IMR-90 (cell line): ENCODE measurements at regions not wholly inside any gene's neighbourhood (a gene's known extent, or its start where the extent isn't known, plus 50 kb on each side); places are given as distances from the start of the nearest gene placed in this dataset.

Source experiments
- ATAC-seq: fragments of 200-7000 bp; cut with Tn5 transposase; 2 replicates; pipeline ENCODE4 v1.9.1; 2020; ENCODE audit warnings: low read depth, mild to moderate bottlenecking, moderate library complexity
- BruUV-seq: library from RNA; stranded (reverse); fragments of 400-500 nt; replicated peaks from 2 replicates; lab custom pipeline; 2021; lab: Mats Ljungman, UMichigan
- CTCF ChIA-PET: fragments of 300-600 bp; formaldehyde crosslinking; extraction: SDS; loops from one replicate; lab custom pipeline; 2021; ENCODE audit warnings: antibody characterized with exemption; lab: Yijun Ruan, JAX
- POLR2A ChIA-PET: fragments of 300-600 bp; sonication (Branson Sonifier 250); formaldehyde crosslinking; loops from one replicate; lab custom pipeline; 2022; ENCODE audit warnings: antibody characterized with exemption; ENCODE audit not compliant: unreplicated experiment; lab: Charles Lee
- DNase-seq: peaks from one replicate; pipeline ENCODE4 v3.0.0; 2013
- H2AFZ ChIP-seq: replicated peaks from 2 replicates; pipeline ENCODE3; 2013; ENCODE audit warnings: low read length, mild to moderate bottlenecking; ENCODE audit not compliant: poor library complexity
- H2AK5ac ChIP-seq: 2 replicates; pipeline ENCODE4 v1.6.1; 2013; ENCODE audit warnings: low read depth, low read length, inconsistent platforms
- H2AK9ac ChIP-seq: replicated peaks from 2 replicates; pipeline ENCODE3; 2013; ENCODE audit warnings: mild to moderate bottlenecking, low read depth, low read length, moderate library complexity; ENCODE audit not compliant: poor library complexity
- H2BK120ac ChIP-seq: 2 replicates; pipeline ENCODE4 v1.6.1; 2013; ENCODE audit warnings: low read depth, low read length, inconsistent platforms
- H2BK15ac ChIP-seq: 3 replicates; pipeline ENCODE4 v1.6.1; 2013; ENCODE audit warnings: low read depth, low read length, inconsistent platforms
- H2BK20ac ChIP-seq: 2 replicates; pipeline ENCODE4 v1.6.1; 2013; ENCODE audit warnings: low read depth, mild to moderate bottlenecking, inconsistent platforms, low read length, moderate library complexity
- H2BK5ac ChIP-seq: 2 replicates; pipeline ENCODE4 v1.6.1; 2013; ENCODE audit warnings: mild to moderate bottlenecking, low read depth, low read length, inconsistent platforms; ENCODE audit not compliant: poor library complexity, severe bottlenecking
- H3K14ac ChIP-seq: replicated peaks from 2 replicates; pipeline ENCODE4 v1.6.1; 2013; ENCODE audit warnings: low read depth, low read length, inconsistent platforms
- H3K18ac ChIP-seq: 2 replicates; pipeline ENCODE4 v1.6.1; 2013; ENCODE audit warnings: low read depth, low read length, control low read depth
- H3K23ac ChIP-seq: 2 replicates; pipeline ENCODE4 v1.6.1; 2013; ENCODE audit warnings: low read depth, low read length, inconsistent platforms
- H3K27ac ChIP-seq: 2 replicates; pipeline ENCODE4 v1.5.1; 2013; ENCODE audit warnings: mild to moderate bottlenecking, control low read depth, low read length; ENCODE audit not compliant: insufficient read depth
- H3K27me3 ChIP-seq: 2 replicates; pipeline ENCODE4 v1.6.1; 2013; ENCODE audit warnings: low read length; ENCODE audit not compliant: control insufficient read depth, insufficient read depth
- H3K36me3 ChIP-seq: 2 replicates; pipeline ENCODE4 v1.6.1; 2013; ENCODE audit warnings: low read length, mixed read lengths; ENCODE audit not compliant: control insufficient read depth, insufficient read depth
- H3K4ac ChIP-seq: 2 replicates; pipeline ENCODE4 v1.6.1; 2013; ENCODE audit warnings: low read depth, low read length, inconsistent platforms
- H3K4me1 ChIP-seq: 2 replicates; pipeline ENCODE4 v1.6.1; 2013; ENCODE audit warnings: low read length, mixed read lengths; ENCODE audit not compliant: control insufficient read depth, insufficient read depth
- H3K4me2 ChIP-seq: 2 replicates; pipeline ENCODE4 v1.6.1; 2013; ENCODE audit warnings: low read depth, mild to moderate bottlenecking, control low read depth, low read length, moderate library complexity
- H3K4me3 ChIP-seq: 2 replicates; pipeline ENCODE4 v1.5.1; 2013; ENCODE audit warnings: low read depth, mild to moderate bottlenecking, control low read depth, low read length, moderate library complexity; ENCODE audit not compliant: insufficient read depth
- H3K56ac ChIP-seq: 2 replicates; pipeline ENCODE4 v1.6.1; 2013; ENCODE audit warnings: low read length, inconsistent platforms; ENCODE audit not compliant: insufficient read depth; ENCODE audit errors: extremely low read depth
- H3K79me1 ChIP-seq, 2 experiments: 2 replicates each; pipeline ENCODE4 v1.6.1; 2013; ENCODE audit warnings: low read length in 2 of 2, inconsistent platforms in 1 of 2, low read depth in 1 of 2
- H3K9ac ChIP-seq: 2 replicates; pipeline ENCODE4 v1.6.1; 2013; ENCODE audit warnings: low read depth, low read length, control low read depth
- H3K9me1 ChIP-seq: 2 replicates; pipeline ENCODE4 v1.6.1; 2013; ENCODE audit warnings: low read length, inconsistent platforms; ENCODE audit not compliant: insufficient read depth
- H3K9me3 ChIP-seq: 2 replicates; pipeline ENCODE4 v1.6.1; 2013; ENCODE audit warnings: low read length; ENCODE audit not compliant: control insufficient read depth, insufficient read depth
- H4K20me1 ChIP-seq: 2 replicates; pipeline ENCODE4 v1.6.1; 2013; ENCODE audit warnings: low read length, inconsistent platforms; ENCODE audit not compliant: insufficient read depth
- H4K5ac ChIP-seq: 2 replicates; pipeline ENCODE4 v1.6.1; 2013; ENCODE audit warnings: mild to moderate bottlenecking, low read depth, low read length, control low read depth
- H4K8ac ChIP-seq, 2 experiments: 2 replicates each; pipeline ENCODE4 v1.6.1; 2013; ENCODE audit warnings: low read depth in 2 of 2, low read length in 2 of 2, control low read depth in 1 of 2, inconsistent platforms in 1 of 2
- H4K91ac ChIP-seq: 2 replicates; pipeline ENCODE4 v1.6.1; 2013; ENCODE audit warnings: low read depth, low read length, inconsistent platforms; ENCODE audit not compliant: insufficient read depth
- BHLHE40 ChIP-seq: fragments of 150-350 bp; IDR thresholded peaks from 2 replicates; pipeline ENCODE4 v1.6.1; 2016; ENCODE audit warnings: mild to moderate bottlenecking, low read depth, low read length
- CEBPB ChIP-seq: IDR thresholded peaks from 2 replicates; pipeline ENCODE4 v1.6.1; 2012; ENCODE audit warnings: low read depth, low read length, improper control_type of control experiment
- CHD1 ChIP-seq: IDR thresholded peaks from 2 replicates; pipeline ENCODE4 v1.6.1; 2012; ENCODE audit warnings: low read depth, low read length, improper control_type of control experiment
- FOS ChIP-seq: fragments of 150-350 bp; IDR thresholded peaks from 2 replicates; pipeline ENCODE4 v1.6.1; 2016; ENCODE audit warnings: low read depth, low read length
- MAFK ChIP-seq: IDR thresholded peaks from 2 replicates; pipeline ENCODE4 v1.6.1; 2012; ENCODE audit warnings: low read depth, low read length, improper control_type of control experiment
- MAZ ChIP-seq: IDR thresholded peaks from 2 replicates; pipeline ENCODE4 v1.6.1; 2012; ENCODE audit warnings: low read depth, mild to moderate bottlenecking, low read length, improper control_type of control experiment, moderate library complexity, borderline replicate concordance
- MXI1 ChIP-seq: IDR thresholded peaks from 2 replicates; pipeline ENCODE4 v1.6.1; 2012; ENCODE audit warnings: low read depth, mild to moderate bottlenecking, low read length, moderate library complexity, borderline replicate concordance
- NFE2L2 ChIP-seq: fragments of 150-350 bp; IDR thresholded peaks from 2 replicates; pipeline ENCODE4 v1.6.1; 2016; ENCODE audit warnings: low read depth, mild to moderate bottlenecking, low read length
- POLR2A ChIP-seq: IDR thresholded peaks from 2 replicates; pipeline ENCODE4 v1.6.1; 2012; ENCODE audit warnings: mild to moderate bottlenecking, low read depth, low read length
- RAD21 ChIP-seq: IDR thresholded peaks from 2 replicates; pipeline ENCODE4 v1.6.1; 2012; ENCODE audit warnings: low read length, improper control_type of control experiment
- RCOR1 ChIP-seq: IDR thresholded peaks from 2 replicates; pipeline ENCODE4 v1.6.1; 2012; ENCODE audit warnings: mild to moderate bottlenecking, low read length, improper control_type of control experiment; ENCODE audit not compliant: insufficient replicate concordance
- RFX5 ChIP-seq: IDR thresholded peaks from 2 replicates; pipeline ENCODE4 v1.8.0; 2012; ENCODE audit warnings: low read depth, mild to moderate bottlenecking, low read length, moderate library complexity
- SMC3 ChIP-seq: fragments of 150-350 bp; IDR thresholded peaks from 2 replicates; pipeline ENCODE4 v1.6.1; 2016; ENCODE audit warnings: low read depth, mild to moderate bottlenecking, antibody characterized with exemption, low read length, moderate library complexity
- WGBS, 2 experiments: methylation state at CpG; one replicate each; pipeline versions ENCODE4 v1.1.5 to v1.1.7; 2013; ENCODE audit warnings: missing lambda C conversion rate in 2 of 2; ENCODE audit not compliant: insufficient read length in 1 of 2; ENCODE audit errors: extremely low coverage in 2 of 2; 5-methylcytosine and 5-hydroxymethylcytosine counted together
- dilution Hi-C: fragments of 300-500 bp; cut with HindIII; formaldehyde crosslinking; loops from one replicate; pipeline ENCODE4 v1.14.3; 2018; ENCODE audit warnings: low sequenced_read_pairs; ENCODE audit not compliant: unreplicated experiment
- in situ Hi-C: fragments of 300-500 bp; cut with MboI; formaldehyde crosslinking; loops from 3 replicates; pipeline ENCODE4 v1.14.3; 2019; ENCODE audit warnings: low sequenced_read_pairs, inconsistent platforms, mixed read lengths
- intact Hi-C: fragments of 100-400 bp; cut with micrococcal nuclease; formaldehyde crosslinking; loops from 2 replicates; pipeline ENCODE4 v1.10.0; 2022
- TF ChIP-seq, protein P1 (sequence below): fragments of 150-350 bp; IDR thresholded peaks from 2 replicates; pipeline ENCODE4 v1.6.1; 2016; ENCODE audit warnings: low read depth, mild to moderate bottlenecking, low read length, moderate library complexity, borderline replicate concordance
- TF ChIP-seq, protein P2 (sequence below): fragments of 150-350 bp; IDR thresholded peaks from 2 replicates; pipeline ENCODE4 v1.6.1; 2017; ENCODE audit warnings: mild to moderate bottlenecking, antibody characterized with exemption, low read length, low read depth
- TF ChIP-seq, protein P3 (sequence below): conservative IDR thresholded peaks from 2 replicates; pipeline ENCODE4 v1.5.1; 2012; ENCODE audit warnings: mild to moderate bottlenecking, low read depth, low read length, improper control_type of control experiment

DNA sequence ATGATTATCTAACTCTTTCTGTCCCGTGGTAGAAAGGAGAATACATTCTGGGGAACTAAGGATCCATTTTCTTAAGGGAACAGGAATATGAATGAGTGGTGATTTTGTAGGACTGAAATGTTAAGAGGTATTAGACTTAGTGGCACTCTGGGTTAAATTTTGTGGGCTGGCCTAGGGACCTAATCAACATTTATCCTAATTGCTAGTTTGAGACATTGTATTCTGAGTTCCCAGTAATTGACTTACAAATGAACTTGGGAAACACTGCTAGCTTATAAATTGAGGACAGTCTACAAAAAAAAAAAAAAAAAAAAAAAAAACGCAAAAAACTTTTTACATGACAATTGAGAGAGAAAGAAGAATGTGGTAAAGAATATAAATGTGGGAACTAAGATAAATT is 136.6 kb upstream of the ZP4 start:
- H2AK5ac ChIP-seq, result no peak overlapping the region
- TF ChIP-seq MXI1 (no peak), FOS (no peak), CHD1 (no peak), NFE2L2 (no peak), POLR2A (no peak), RFX5 (no peak), MAZ (no peak), SMC3 (no peak), RCOR1 (no peak), CEBPB (no peak), MAFK (no peak), RAD21 (no peak), BHLHE40 (no peak)
- TF ChIP-seq, protein P1, sequence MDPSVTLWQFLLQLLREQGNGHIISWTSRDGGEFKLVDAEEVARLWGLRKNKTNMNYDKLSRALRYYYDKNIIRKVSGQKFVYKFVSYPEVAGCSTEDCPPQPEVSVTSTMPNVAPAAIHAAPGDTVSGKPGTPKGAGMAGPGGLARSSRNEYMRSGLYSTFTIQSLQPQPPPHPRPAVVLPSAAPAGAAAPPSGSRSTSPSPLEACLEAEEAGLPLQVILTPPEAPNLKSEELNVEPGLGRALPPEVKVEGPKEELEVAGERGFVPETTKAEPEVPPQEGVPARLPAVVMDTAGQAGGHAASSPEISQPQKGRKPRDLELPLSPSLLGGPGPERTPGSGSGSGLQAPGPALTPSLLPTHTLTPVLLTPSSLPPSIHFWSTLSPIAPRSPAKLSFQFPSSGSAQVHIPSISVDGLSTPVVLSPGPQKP, result no peak
- TF ChIP-seq, protein P2, sequence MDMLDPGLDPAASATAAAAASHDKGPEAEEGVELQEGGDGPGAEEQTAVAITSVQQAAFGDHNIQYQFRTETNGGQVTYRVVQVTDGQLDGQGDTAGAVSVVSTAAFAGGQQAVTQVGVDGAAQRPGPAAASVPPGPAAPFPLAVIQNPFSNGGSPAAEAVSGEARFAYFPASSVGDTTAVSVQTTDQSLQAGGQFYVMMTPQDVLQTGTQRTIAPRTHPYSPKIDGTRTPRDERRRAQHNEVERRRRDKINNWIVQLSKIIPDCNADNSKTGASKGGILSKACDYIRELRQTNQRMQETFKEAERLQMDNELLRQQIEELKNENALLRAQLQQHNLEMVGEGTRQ, result no peak
- TF ChIP-seq, protein P3, sequence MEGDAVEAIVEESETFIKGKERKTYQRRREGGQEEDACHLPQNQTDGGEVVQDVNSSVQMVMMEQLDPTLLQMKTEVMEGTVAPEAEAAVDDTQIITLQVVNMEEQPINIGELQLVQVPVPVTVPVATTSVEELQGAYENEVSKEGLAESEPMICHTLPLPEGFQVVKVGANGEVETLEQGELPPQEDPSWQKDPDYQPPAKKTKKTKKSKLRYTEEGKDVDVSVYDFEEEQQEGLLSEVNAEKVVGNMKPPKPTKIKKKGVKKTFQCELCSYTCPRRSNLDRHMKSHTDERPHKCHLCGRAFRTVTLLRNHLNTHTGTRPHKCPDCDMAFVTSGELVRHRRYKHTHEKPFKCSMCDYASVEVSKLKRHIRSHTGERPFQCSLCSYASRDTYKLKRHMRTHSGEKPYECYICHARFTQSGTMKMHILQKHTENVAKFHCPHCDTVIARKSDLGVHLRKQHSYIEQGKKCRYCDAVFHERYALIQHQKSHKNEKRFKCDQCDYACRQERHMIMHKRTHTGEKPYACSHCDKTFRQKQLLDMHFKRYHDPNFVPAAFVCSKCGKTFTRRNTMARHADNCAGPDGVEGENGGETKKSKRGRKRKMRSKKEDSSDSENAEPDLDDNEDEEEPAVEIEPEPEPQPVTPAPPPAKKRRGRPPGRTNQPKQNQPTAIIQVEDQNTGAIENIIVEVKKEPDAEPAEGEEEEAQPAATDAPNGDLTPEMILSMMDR, result no peak
- no peak for ATAC-seq
- no peak overlapping the region for H3K4me3 ChIP-seq
- BruUV-seq, result no TSS peak
- H3K4me1 ChIP-seq, result no peaks in the 10 kb centered on the region
- WGBS, 2 experiments, result no CpG with 5 or more reads among the region's 2 CpGs
- H4K91ac ChIP-seq, result no peak overlapping the region
- no peak overlapping the region for H2BK5ac ChIP-seq
- no peak overlapping the region for H2AK9ac ChIP-seq
- no peaks in the 10 kb centered on the region for H3K79me1 ChIP-seq
- H2BK20ac ChIP-seq, result no peak overlapping the region
- H3K4me2 ChIP-seq, result no peak overlapping the region
- H3K9me3 ChIP-seq, result peaks cover 3% of the 10 kb centered on the region; the same call in 1 of the 2 replicates
- intact Hi-C loops (no loop called here), in situ Hi-C loops (no loop called here), dilution Hi-C loops (no loop called here)
- no peak overlapping the region for H2BK15ac ChIP-seq
- no peak overlapping the region for H3K23ac ChIP-seq
- ChIA-PET CTCF (interaction anchor here (0.8 kb wide), 1 partner anchor 163 kb away, joined by 3 read pairs; no protein-coding TSS in a partner anchor), POLR2A (no interaction called here)
- H4K5ac ChIP-seq, result no peak overlapping the region
- no peak overlapping the region for H2AFZ ChIP-seq
- no peak overlapping the region for H4K8ac ChIP-seq
- no peaks in the 10 kb centered on the region for H3K27me3 ChIP-seq
- no peak for DNase-seq
- H3K36me3 ChIP-seq, result no peaks in the 10 kb centered on the region
- no peaks in the 10 kb centered on the region for H4K20me1 ChIP-seq
- no peak overlapping the region for H3K56ac ChIP-seq
- H3K9me1 ChIP-seq, result no peaks in the 10 kb centered on the region
- H3K14ac ChIP-seq, result no peak overlapping the region
- no peak overlapping the region for H3K27ac ChIP-seq
- no peak overlapping the region for H3K9ac ChIP-seq
- H3K18ac ChIP-seq, result no peak overlapping the region
- H3K4ac ChIP-seq, result no peak overlapping the region
- H2BK120ac ChIP-seq, result no peak overlapping the region
